Stimulated activated naive CD4-positive, alpha-beta T cell (primary cell): ENCODE measurements at regions not wholly inside any gene's neighbourhood (a gene's known extent, or its start where the extent isn't known, plus 50 kb on each side); places are given as distances from the start of the nearest gene placed in this dataset.

Experiments
- DNase-seq, 6 experiments: peaks; one replicate each; lab custom pipeline; 2025; lab: John Stamatoyannopoulos, UW

DNA sequence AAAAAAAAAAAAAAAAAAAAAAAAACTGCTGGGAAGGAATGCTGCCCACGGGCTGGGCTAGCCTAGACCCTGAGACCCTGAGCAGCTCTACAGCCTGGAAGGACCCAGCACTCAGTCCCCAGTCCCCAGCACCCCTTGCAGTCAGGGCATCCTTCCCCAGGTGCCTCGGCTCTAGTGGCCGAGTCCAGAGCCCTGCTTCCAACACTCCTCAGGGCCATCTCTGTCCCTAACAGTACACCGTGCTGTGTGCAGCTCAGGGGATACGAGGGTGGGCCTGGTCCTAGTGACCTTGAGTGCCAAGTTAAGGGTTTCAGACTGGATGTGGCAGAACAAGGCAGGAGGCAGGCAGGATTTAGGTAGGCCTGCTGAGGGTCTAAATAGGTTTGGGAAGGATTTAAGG is 50.2 kb upstream of the LRP8 start:
- DNase-seq = no peak

DNA sequence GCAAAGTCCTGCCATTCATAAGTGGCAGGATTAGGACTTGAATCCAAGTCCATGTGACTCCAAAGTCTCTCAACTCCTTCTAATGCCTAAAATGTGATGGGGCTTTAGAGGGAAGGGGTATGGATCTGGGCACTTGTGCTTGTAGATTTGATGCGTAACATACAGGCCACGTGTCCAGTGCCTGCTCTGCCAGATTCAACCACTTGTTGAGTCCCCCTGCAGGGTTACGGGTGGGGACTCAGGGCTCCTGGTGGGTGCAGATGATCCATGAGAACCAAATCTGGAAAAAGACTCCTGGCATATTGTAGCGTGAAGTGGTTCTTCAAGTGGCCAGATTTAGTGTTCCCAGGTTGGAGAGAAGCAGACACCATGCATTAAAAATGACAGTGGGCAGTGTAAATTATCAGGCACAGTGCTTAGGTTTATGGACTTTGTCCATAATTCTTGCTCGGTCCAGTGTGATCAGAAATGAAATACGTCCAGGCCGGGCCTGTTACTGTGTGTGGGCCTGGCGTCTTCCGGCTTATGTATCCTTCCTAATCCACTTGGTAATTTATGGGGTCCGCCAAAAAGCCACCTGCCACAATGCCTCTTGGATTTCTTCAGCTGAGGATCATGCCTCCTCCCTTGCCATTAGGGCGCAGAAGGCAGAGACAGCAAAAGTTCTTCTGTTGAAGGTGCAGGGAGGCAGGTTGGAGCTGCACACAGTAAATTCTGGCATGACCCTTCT is 51.2 kb upstream of the LRP8 start:
- DNase-seq = no peak

DNA sequence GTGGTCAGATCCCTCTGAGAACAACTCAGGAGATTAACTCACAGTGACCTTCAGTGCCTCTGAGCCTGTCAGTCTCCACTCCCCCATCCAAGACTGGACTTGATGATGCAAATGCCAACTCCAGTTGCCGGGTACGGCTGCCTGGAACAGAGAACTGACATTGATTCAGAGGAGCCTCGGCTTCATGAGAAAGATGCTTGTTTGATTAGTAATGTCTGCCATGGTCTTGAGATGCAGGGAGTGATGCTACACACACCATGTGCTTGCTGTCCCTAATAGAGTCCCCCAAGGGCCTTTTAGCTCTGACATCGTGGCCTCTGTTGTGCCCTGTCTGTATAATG is 51.8 kb upstream of the LRP8 start:
- DNase-seq = no peak

DNA sequence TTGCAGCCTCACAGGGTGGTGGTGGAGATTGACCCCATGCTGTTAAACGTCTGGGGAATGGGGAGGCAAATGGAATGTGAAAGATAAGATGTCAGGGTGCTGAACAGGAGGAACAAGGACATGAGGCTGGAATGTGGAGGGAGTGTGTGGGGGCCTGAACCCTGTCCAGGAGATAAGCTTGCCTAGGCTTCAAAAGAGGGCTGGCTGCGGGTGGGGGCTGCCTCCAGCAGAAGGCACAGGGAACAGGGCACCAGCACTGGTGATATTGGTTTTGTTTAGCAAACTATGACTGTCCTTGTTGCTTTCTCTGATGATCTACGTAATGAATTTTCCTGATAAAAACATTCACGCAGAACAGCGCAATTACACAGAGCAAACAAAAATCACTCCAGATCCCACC is 52.4 kb upstream of the LRP8 start:
- DNase-seq = no peak

DNA sequence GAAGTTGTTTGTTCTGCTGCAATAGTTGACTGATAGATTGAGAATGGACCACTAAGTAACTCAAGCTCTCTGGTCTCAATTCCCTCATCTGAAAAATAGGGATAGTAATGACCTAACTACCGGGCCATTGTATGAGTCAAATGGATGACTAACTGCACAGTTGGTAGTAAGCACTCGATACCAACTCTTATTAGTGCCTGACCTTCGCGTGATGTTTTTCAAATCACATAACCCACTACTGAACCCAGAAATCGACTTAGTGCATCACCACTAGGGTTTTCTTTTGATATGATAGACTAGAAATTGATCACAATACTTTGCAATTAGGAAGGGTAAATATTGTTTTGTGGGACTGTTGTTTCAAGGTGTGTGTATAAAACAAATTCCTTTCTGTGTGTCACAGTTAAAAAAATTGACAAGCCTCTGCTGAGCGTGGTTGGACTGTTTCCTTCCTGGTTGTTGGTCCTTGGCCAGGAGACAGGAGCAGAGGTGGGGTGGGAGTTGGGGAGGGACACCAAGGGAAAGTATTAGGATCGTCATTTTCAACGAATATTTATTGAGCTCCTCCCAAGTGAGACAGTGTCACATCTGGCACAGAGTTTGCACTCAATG is 54.0 kb upstream of the LRP8 start:
- DNase-seq = no peak

DNA sequence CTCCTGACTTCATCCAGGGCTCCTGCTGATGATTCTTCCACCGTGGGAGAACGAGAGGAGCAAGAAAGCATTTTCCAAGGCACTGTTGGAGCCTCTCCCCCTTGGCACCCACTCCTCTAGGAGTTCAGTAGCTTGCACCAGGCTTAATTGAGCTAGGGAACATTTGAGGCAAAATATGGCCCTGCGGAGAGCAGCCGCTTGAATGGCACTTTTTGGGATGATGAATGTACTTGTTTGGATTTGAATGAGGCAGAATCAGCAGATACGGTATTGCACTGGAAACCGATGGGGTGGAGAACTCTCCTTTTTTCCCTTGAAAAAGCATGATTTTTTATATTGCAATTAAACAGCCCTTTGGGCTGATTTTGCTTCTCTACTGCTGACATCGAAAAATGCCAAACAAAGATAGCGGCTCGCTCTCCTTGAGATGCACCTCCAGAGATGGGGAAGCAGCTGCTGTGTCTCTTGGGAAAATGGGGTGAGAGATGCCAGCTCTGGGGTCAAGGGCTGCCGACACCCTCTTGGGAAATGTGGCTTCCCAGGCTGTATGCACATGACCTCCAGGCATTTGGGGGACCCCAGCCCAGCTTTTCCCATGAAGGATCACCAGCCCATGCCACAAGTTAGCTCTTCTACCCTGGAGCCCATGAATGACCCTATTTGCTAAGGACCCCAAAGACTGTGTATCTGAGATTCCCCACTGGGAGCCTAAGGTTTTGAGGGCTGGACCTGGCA is 55.4 kb upstream of the LRP8 start:
- DNase-seq = no peak

DNA sequence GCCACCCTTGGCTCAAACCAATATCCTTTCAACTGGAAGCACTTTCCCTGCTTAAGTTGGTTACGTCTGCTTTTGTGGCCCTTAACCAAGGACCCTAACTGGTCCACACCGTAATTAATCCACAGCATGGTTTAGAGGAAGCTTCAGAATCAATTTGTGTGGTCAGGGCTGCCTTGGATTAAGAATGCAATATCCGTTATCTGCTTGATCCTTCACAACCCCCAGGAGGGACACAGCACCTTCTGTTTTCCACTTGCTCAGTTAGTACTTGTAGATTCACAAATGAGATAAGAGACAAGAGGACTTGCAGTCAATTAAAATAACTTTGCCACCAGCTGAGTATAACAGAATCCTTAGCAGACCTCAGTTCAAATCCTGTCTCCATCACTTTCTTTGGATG is 56.9 kb upstream of the LRP8 start:
- no peak for DNase-seq

DNA sequence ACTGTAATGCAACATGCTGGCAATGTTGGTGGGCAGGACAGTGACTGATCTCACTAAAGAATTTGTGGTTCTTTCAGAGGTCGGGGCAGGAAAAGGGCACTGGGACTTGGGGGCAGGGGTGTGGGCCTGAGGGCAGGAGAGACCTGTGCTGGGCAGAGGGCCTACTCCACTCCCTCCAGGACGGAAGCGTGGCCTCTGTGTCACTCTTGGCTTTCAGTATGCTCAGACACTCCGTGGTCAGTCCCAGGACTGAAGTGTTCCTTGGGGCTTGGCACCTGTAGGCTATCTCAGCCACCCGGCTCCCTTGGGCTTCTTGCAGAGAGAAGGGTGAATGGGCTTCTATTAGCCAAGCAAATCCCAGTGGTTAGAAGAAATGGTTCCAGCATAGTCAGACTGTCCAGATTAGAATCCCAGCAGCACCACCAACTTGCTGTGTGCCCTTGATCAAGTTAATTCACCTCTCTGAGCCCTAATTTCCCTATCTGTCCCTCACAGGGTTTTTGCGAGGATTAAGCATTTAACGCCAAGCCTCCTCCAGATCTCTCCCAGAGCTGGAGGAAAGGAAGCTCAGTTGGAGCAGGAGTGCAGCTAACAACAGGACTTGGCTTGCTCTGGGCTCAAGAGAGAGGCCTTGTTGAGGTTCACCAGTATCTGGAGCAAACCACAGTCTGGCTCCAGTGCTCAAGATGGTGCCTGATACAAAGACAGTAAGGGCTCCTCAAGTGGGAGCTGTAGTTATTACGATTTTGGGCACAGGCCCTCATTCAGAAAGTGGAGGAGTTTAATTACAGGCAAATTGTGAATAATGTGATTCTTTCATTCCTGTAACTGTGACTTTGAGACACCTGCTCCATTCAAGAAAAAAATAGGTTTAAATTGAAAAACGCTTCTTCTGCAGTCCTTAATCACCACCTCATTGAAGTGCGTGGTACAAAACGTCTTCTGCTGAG is 57.7 kb upstream of the LRP8 start:
- DNase-seq = no peak

DNA sequence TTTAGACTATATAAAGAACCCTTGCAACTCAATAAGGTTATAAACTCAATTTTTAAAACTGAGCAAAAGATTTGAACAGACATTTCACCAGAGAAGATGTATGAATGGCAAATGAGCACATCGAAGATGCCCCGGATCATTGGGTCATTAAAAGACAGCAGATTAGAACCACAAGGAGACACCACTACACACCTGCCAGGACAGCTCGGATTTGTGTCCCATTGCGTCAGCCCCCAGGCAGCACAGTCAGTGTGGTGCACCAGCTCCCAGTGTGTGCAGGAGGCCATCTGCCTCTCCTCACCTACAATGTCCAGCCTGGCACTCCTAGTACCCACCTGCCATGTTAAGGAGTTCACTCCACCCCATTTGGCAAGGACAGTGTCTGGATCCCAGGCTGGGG is 61.1 kb upstream of the LRP8 start:
- no peak for DNase-seq

DNA sequence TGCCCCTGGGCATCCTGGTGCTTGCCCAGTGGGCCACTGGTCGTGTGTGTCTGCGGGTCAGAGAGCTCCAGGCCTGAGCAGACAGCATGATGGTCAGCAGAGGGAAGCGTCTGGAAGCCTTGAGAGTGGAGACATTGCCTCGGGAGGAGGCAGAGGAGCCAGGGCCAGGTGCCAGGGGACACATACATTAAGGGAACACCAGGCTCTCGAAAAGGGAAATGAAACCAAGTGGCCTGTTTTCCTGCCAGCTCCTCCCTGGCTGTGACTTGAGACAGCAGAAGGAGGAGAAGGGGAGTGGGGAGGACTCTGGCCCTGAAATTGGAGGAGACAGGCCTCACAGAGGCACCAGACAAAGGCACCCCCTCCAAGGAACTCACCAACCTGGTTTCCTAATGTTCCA is 62.4 kb upstream of the LRP8 start:
- DNase-seq = no peak

DNA sequence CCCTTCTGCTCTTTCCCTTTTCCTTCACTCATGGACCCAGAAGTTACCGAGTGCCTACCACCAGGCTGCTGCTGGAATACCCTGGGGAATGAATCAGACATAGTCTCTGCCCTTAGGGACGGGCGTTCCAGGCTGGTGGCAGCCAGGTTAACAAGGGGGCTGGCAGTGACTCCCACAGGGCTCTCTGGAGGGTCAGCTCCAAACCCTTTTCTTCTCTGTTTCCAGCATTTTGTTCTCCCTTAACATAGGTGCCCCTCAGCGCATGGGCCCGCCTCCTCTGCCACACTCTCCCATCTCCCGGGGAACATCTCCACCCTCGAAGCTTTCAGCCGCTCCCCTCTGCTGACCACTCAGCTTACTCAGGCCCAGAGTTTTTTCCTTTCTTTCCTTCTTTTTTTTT is 62.9 kb upstream of the LRP8 start:
- DNase-seq = no peak

DNA sequence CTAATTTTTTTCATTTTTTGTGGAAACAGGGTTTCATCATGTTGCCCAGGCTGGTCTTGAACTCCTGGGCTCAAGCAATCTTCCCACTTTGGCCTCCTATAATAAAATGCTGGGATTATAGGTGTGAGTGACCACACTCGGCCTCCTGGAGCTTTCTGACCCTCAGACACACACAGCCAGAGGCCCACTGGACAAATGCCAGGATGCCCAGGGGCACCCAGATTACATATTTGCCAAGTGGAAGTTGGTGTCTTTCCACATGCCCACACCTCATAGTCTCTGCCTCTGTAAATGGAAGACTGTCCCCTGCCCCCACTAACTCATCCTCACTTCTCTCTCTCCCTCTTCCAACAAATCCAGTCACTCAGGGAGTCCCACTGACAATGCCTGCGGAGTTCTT is 63.4 kb upstream of the LRP8 start:
- no peak for DNase-seq

DNA sequence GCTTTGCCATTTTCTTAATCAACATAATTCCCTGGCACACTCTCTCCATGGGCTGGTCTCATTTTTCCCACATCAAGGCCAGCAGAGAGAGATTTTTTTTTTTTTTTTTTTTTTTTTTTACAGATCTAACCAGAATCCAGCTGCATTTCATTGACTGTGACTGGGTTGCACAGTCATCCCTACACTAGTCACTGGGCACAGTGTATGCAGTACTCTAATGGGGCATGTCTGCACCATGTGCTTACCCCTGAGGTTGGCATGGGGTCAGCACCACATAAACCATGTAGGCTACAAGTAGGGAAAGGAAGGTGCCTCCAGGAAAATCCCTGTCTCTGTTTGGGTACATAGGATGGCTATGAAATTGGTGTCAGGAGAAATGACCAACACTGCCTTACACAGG is 64.1 kb upstream of the LRP8 start:
- no peak for DNase-seq

DNA sequence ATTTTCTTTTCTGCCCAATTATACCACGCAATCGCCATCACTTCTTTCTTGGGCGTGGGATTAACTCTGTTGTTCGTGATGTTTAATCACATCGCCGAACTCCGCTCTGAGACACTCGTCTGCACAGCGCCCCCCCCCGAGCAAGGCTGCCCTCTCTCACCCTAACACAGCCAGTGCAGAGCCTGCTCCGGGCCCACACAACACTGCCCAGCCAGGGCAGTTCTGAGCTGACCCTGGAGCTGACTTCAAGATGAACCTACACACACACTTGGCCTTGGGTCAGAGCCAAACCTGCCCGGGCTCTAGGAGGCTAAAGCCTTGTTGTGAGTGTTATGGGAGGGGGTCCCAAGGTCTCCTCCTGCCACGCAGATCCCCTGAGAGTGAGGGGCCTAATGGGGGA is 64.6 kb upstream of the LRP8 start:
- DNase-seq = no peak

DNA sequence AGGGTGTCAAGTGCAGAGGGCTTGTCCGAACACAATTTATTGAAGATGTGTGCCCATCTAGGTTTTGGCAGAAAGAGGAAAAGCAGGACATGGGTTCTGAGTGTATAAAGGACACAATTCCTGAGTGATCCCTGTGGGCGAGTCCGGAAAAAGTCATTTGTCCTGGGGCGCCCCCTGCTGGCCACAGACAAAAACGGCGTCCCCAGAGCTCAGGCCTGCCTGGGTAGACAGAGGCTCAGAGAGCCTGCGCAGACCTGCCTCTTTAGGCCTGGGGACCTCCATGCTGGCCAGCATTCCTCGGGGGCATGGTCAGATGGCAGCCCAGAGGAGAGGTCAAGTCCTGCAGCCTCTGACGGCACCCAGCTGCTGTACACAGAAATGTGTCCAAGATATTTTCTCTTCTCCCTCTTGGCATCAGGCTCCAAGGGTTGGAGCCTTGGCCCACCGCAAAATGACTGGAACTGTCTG is 65.5 kb upstream of the LRP8 start:
- DNase-seq = peak; percentile 2 to 77 (median 55)

DNA sequence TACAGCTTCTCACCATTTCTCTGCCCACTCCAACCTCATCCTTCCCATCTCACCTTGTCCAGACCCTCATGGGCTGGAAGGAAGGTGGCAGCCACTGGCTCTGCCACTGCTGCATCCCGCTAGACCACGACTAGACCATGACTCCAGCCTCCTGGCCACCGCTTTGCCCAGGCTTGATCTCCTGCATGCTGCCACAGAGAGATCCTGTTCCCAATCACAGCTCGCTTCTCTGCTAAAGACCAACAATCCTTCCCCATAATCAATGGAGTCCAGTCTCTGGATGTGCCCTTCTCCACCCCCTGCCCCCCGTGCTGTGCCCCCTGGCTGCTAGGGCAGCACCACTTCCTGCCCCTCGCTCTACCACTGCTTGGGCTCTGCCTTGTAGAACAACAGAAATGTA is 64.9 kb upstream of the DMRTB1 start:
- no peak for DNase-seq

DNA sequence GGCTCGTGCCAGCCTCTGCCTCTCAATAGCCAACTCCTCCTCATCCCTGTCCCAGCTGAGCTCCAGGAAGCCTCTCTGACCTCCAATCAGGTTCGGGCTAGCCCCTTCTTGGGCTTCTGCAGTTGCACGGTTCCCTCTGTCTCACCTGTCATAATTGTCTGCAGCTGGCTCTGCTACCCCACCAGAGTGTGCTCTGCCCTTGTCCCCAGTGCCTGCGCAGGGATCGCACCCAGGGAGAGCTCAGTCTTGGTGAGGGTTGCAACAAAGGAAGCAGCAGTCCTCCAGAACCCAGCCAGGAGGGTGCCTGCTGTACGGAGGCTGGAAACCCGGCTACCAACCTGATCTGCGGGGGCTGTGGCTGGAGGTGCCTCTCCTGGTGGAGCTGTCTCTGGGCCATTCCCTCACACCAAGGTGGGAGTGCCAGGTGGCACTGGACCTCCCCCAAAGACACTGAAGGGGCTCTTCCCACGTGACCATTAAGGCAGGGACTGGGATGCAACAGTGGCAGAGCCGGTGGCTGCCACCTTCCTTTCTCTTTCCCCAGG is 63.5 kb upstream of the DMRTB1 start:
- DNase-seq = no peak

DNA sequence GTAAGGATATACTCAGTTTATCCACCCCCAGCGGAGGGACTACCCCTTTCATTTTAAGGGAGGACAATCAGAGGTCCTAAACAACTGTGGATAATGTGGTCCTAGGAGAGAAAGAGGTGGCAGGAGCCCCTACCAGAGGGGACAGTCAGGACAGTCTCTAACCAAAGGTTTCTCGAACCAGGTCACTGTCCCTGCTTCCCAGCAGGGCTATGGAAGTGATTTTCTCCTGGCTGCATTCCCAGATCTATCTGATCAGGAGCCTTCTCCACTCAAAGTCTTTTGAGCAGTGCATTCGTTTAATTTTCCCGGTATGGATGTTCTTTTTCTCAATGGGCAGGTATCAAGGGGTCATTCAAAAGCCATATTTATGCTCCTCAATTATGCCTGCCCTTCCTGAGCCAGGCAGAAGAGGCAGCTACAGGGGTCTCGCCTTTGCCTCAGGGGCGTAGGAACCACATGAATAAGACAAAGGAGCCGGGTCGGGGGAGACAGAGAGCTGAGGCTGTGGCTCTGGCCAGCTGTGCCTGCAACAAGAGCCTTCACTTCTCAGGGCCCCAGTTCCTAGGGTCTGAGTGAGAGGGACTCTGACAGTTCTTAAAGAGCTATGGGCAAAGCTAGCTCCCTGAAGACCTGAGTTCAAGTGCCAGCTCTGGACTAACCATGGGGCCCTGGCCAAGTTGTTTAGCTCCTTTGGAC is 62.5 kb upstream of the DMRTB1 start:
- DNase-seq = no peak

DNA sequence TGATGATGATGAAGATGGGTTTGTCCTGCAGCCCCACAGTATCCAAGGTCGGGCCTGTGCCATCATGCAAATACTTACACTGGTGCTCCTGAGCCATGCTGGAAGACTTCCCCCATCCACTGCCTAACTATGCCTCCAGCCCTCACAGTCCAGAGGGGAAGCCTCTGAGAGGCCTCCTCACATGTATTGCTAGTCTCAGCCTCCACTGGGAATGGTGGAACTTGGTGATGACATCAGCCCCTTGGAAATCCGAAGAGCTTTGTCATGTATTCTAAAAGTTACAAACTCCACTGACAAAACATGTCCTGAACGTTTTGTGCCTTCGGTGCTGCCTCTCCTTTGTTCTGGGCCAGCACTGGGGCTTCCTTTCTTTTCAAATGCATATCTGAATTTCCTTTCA is 61.1 kb upstream of the DMRTB1 start:
- DNase-seq = no peak

DNA sequence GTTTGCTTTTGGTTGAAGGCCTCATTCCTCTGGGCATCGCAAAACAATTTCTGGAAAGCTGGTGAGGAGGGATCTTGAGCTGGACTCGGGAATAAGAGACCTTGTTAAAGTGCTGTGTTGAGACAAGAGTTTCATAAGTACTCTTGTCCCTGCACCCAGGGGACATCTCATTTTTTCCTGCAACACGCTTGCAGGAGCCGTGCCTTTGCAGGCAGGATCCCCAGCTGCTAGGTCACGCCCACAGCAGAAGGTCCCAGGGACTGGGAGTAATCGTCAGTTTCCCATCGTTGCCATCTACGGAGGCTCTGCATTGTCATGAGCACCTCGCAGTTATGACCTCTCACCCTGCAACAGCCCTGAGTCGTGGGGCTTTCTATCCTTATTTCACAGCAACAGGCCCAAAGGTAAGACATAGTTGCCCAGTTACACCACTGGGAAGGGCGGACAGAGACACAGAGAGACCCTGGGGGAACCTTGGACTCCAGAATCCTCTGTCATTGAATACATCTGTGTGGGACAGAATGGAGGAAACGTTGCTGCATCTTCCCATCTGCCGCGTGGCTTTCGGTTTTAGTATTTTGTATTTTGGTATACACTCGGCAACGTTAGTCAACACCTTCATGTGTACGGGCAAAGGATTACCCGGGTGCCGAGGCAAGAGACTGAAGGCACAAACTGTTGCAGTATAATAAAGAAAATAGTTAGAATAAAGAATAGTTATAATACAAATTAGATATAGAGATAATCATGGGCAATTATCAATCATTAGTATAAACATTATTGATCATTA is 60.4 kb upstream of the DMRTB1 start:
- DNase-seq = no peak
